SK-N-SH (cell line): ENCODE measurements at regions not wholly inside any gene's neighbourhood (a gene's known extent, or its start where the extent isn't known, plus 50 kb on each side); places are given as distances from the start of the nearest gene placed in this dataset.

ENCODE experiments used
- CTCF ChIA-PET: fragments of 300-600, 350-600 bp; formaldehyde crosslinking; extraction: SDS; loops from one replicate; lab custom pipeline; 2021; lab: Yijun Ruan, JAX
- POLR2A ChIA-PET: fragments of 350-600 bp; sonication (Branson Sonifier 250); formaldehyde crosslinking; extraction: SDS; loops from one replicate; lab custom pipeline; 2020; ENCODE audit warnings: antibody characterized with exemption, inconsistent platforms; lab: Yijun Ruan, JAX
- DNase-seq: peaks from one replicate; pipeline ENCODE4 v3.0.0; 2012
- H2AFZ ChIP-seq: fragments of 200-600 bp; sonication (generic); 2 replicates; pipeline ENCODE4 v1.8.1; 2016; ENCODE audit warnings: antibody characterized with exemption, mild to moderate bottlenecking, low read depth
- H3F3A ChIP-seq: fragments of 200-600 bp; sonication (generic); replicated peaks from 2 replicates; pipeline ENCODE3; 2016; ENCODE audit warnings: antibody characterized with exemption, mild to moderate bottlenecking; ENCODE audit not compliant: insufficient read depth
- H3K27ac ChIP-seq, 2 experiments: fragments of 200-500 bp in 1 of 2; fragments of 200-600 bp in 1 of 2; sonication (Bioruptor generic) in 1 of 2; sonication (generic), shearing (Covaris generic) in 1 of 2; 2 replicates each; pipeline versions ENCODE4 v1.5.1 to v1.6.1; 2014 to 2016; ENCODE audit warnings: low read depth in 2 of 2, inconsistent platforms in 1 of 2, low read length in 1 of 2, mild to moderate bottlenecking in 1 of 2, mixed read lengths in 1 of 2
- H3K27me3 ChIP-seq: fragments of 200-600 bp; sonication (generic), shearing (Covaris generic); 2 replicates; pipeline ENCODE4 v1.6.1; 2016; ENCODE audit warnings: mixed run types; ENCODE audit not compliant: insufficient read depth
- H3K36me3 ChIP-seq, 2 experiments: fragments of 200-500 bp in 1 of 2; fragments of 200-600 bp in 1 of 2; sonication (Bioruptor generic) in 1 of 2; sonication (generic) in 1 of 2; replicated peaks in 1 of 2; 2 replicates each; pipeline versions ENCODE3 to v1.5.1; 2014 to 2016; ENCODE audit warnings: low read length in 1 of 2, mild to moderate bottlenecking in 1 of 2; ENCODE audit not compliant: insufficient read depth in 2 of 2, control insufficient read depth in 1 of 2
- H3K4me1 ChIP-seq, 2 experiments: fragments of 200-500 bp in 1 of 2; fragments of 200-600 bp in 1 of 2; sonication (Bioruptor generic) in 1 of 2; sonication (generic), shearing (Covaris generic) in 1 of 2; 2 replicates each; pipeline versions ENCODE4 v1.5.1 to v1.6.1; 2014 to 2016; ENCODE audit warnings: low read depth in 1 of 2, low read length in 1 of 2, mixed run types in 1 of 2; ENCODE audit not compliant: insufficient read depth in 2 of 2, control insufficient read depth in 1 of 2
- H3K4me2 ChIP-seq: fragments of 200-600 bp; sonication (generic), shearing (Covaris generic); 2 replicates; pipeline ENCODE4 v1.6.1; 2017; ENCODE audit warnings: mixed run types
- H3K4me3 ChIP-seq, 2 experiments: fragments of 200-500 bp in 1 of 2; fragments of 200-600 bp in 1 of 2; sonication (Bioruptor generic) in 1 of 2; sonication (generic), shearing (Covaris generic) in 1 of 2; 2 replicates each; pipeline versions ENCODE4 v1.5.1 to v1.8.1; 2014 to 2016; ENCODE audit warnings: low read depth in 2 of 2, inconsistent platforms in 1 of 2, low read length in 1 of 2, mild to moderate bottlenecking in 1 of 2, mixed read lengths in 1 of 2, moderate library complexity in 1 of 2
- H3K79me2 ChIP-seq: fragments of 200-600 bp; sonication (generic); 2 replicates; pipeline ENCODE4 v1.8.1; 2017; ENCODE audit warnings: mild to moderate bottlenecking; ENCODE audit not compliant: insufficient read depth
- H3K9ac ChIP-seq: fragments of 200-600 bp; sonication (generic); 2 replicates; pipeline ENCODE4 v1.6.1; 2017; ENCODE audit warnings: mixed run types
- H3K9me2 ChIP-seq: fragments of 200-600 bp; sonication (generic); 2 replicates; pipeline ENCODE4 v1.6.1; 2017; ENCODE audit warnings: mixed run types
- H3K9me3 ChIP-seq: fragments of 200-600 bp; sonication (generic); 2 replicates; pipeline ENCODE4 v1.6.1; 2017; ENCODE audit warnings: mixed run types, mild to moderate bottlenecking, moderate library complexity
- H4K20me1 ChIP-seq: fragments of 200-600 bp; sonication (generic); 2 replicates; pipeline ENCODE4 v1.6.1; 2017; ENCODE audit warnings: mild to moderate bottlenecking, mixed run types; ENCODE audit not compliant: insufficient read depth
- CHD2 ChIP-seq: fragments of 150-350 bp; IDR thresholded peaks from 2 replicates; pipeline ENCODE4 v1.6.1; 2018; ENCODE audit warnings: low read length; ENCODE audit not compliant: partially characterized antibody
- GATA2 ChIP-seq: sonication (generic); formaldehyde crosslinking; IDR thresholded peaks from 2 replicates; pipeline ENCODE4 v1.5.0; 2020; ENCODE audit warnings: mild to moderate bottlenecking, missing genetic modification reagents
- MAX ChIP-seq: IDR thresholded peaks from 2 replicates; pipeline ENCODE4 v1.4.0; 2012; ENCODE audit warnings: low read depth
- MXI1 ChIP-seq: IDR thresholded peaks from 2 replicates; pipeline ENCODE4 v1.6.1; 2012; ENCODE audit warnings: mild to moderate bottlenecking, low read depth, low read length, improper control_type of control experiment
- NFIC ChIP-seq: IDR thresholded peaks from 2 replicates; pipeline ENCODE4 v1.4.0; 2012; ENCODE audit warnings: borderline replicate concordance
- RAD21 ChIP-seq: IDR thresholded peaks from 2 replicates; pipeline ENCODE4 v1.6.1; 2012; ENCODE audit warnings: mild to moderate bottlenecking, low read length
- RXRA ChIP-seq: IDR thresholded peaks from 2 replicates; pipeline ENCODE4 v1.4.0; 2012; ENCODE audit warnings: low read depth, mild to moderate bottlenecking, borderline replicate concordance
- SMC3 ChIP-seq: IDR thresholded peaks from 2 replicates; pipeline ENCODE4 v1.6.1; 2012; ENCODE audit warnings: low read depth, low read length, improper control_type of control experiment
- WGBS: methylation state at CpG from one replicate; pipeline ENCODE4 v1.1.6; 2017; ENCODE audit warnings: low lambda C conversion rate; 5-methylcytosine and 5-hydroxymethylcytosine counted together
- TF ChIP-seq, protein P1 (sequence below): fragments of 200-600 bp; sonication (generic); IDR thresholded peaks from 2 replicates; pipeline ENCODE4 v1.6.1; 2017; ENCODE audit warnings: antibody characterized with exemption, mild to moderate bottlenecking, moderate library complexity
- TF ChIP-seq, protein P2 (sequence below): IDR thresholded peaks from 2 replicates; pipeline ENCODE4 v1.4.0; 2012; ENCODE audit warnings: low read depth, borderline replicate concordance
- TF ChIP-seq, protein P3 (sequence below): IDR thresholded peaks from 2 replicates; pipeline ENCODE4 v1.6.1; 2012; ENCODE audit warnings: mild to moderate bottlenecking, low read depth, low read length, moderate library complexity

DNA sequence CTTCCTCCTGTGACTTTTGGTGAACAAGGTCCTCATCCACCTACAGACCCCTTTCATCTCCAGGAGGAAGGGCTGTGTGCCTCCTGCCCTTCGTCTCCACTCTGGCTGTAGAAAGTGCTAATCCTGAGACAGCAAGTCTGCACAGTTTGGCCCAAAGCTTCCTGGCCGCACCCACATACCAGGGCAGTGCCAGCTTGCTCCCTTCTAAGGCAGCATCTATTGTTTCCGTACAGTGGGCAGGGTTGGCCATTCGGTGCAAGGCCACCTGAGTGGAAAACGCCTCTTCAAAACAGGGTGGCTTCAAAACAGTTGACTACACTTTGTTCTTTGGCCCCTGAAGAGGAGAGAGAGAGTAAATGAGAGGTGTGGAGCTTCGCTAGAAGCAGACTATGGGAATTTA lies 134.1 kb upstream of the KLF14 start:
- no peak overlapping the region for H3K9ac ChIP-seq
- no peak overlapping the region for H3K4me2 ChIP-seq
- peak overlapping the region in 1 of 2 experiments; percentile 21; a peak in 1 of 4 replicates for H3K27ac ChIP-seq
- no peak overlapping the region for H3K4me3 ChIP-seq
- peaks cover 28% of the 10 kb centered on the region for H3K79me2 ChIP-seq
- H3K9me3 ChIP-seq = no peaks in the 10 kb centered on the region
- peaks cover 59 to 93% of the 10 kb centered on the region in 2 experiments for H3K36me3 ChIP-seq
- no peaks in the 10 kb centered on the region for H3K4me1 ChIP-seq
- peaks cover 28% of the 10 kb centered on the region for H4K20me1 ChIP-seq
- H2AFZ ChIP-seq = no peak overlapping the region
- no peaks in the 10 kb centered on the region for H3K9me2 ChIP-seq
- WGBS = 84% methylated on average over 6 of the region's 6 CpGs
- H3F3A ChIP-seq = peaks cover 99% of the 10 kb centered on the region
- ChIA-PET POLR2A (no interaction called here), CTCF (interaction anchor here (1.3 to 3.7 kb wide), 3 partner anchors 9 to 114 kb away, joined by 4 to 26 read pairs (median 7); no protein-coding TSS in a partner anchor)
- no peaks in the 10 kb centered on the region for H3K27me3 ChIP-seq
- TF ChIP-seq RXRA (no peak), NFIC (no peak), RAD21 (no peak), GATA2 (CRISPR knock-in tag) (no peak), CHD2 (no peak), SMC3 (no peak), MXI1 (no peak), MAX (no peak)
- TF ChIP-seq, protein P1, sequence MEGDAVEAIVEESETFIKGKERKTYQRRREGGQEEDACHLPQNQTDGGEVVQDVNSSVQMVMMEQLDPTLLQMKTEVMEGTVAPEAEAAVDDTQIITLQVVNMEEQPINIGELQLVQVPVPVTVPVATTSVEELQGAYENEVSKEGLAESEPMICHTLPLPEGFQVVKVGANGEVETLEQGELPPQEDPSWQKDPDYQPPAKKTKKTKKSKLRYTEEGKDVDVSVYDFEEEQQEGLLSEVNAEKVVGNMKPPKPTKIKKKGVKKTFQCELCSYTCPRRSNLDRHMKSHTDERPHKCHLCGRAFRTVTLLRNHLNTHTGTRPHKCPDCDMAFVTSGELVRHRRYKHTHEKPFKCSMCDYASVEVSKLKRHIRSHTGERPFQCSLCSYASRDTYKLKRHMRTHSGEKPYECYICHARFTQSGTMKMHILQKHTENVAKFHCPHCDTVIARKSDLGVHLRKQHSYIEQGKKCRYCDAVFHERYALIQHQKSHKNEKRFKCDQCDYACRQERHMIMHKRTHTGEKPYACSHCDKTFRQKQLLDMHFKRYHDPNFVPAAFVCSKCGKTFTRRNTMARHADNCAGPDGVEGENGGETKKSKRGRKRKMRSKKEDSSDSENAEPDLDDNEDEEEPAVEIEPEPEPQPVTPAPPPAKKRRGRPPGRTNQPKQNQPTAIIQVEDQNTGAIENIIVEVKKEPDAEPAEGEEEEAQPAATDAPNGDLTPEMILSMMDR = no peak
- TF ChIP-seq, protein P2, sequence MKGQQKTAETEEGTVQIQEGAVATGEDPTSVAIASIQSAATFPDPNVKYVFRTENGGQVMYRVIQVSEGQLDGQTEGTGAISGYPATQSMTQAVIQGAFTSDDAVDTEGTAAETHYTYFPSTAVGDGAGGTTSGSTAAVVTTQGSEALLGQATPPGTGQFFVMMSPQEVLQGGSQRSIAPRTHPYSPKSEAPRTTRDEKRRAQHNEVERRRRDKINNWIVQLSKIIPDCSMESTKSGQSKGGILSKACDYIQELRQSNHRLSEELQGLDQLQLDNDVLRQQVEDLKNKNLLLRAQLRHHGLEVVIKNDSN = no peak
- TF ChIP-seq, protein P3, sequence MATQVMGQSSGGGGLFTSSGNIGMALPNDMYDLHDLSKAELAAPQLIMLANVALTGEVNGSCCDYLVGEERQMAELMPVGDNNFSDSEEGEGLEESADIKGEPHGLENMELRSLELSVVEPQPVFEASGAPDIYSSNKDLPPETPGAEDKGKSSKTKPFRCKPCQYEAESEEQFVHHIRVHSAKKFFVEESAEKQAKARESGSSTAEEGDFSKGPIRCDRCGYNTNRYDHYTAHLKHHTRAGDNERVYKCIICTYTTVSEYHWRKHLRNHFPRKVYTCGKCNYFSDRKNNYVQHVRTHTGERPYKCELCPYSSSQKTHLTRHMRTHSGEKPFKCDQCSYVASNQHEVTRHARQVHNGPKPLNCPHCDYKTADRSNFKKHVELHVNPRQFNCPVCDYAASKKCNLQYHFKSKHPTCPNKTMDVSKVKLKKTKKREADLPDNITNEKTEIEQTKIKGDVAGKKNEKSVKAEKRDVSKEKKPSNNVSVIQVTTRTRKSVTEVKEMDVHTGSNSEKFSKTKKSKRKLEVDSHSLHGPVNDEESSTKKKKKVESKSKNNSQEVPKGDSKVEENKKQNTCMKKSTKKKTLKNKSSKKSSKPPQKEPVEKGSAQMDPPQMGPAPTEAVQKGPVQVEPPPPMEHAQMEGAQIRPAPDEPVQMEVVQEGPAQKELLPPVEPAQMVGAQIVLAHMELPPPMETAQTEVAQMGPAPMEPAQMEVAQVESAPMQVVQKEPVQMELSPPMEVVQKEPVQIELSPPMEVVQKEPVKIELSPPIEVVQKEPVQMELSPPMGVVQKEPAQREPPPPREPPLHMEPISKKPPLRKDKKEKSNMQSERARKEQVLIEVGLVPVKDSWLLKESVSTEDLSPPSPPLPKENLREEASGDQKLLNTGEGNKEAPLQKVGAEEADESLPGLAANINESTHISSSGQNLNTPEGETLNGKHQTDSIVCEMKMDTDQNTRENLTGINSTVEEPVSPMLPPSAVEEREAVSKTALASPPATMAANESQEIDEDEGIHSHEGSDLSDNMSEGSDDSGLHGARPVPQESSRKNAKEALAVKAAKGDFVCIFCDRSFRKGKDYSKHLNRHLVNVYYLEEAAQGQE = no peak
- no peak for DNase-seq
